ENCODE measurements at regions not wholly inside any gene's neighbourhood (a gene's known extent, or its start where the extent isn't known, plus 50 kb on each side); places are given as distances from the start of the nearest gene placed in this dataset.

DNA sequence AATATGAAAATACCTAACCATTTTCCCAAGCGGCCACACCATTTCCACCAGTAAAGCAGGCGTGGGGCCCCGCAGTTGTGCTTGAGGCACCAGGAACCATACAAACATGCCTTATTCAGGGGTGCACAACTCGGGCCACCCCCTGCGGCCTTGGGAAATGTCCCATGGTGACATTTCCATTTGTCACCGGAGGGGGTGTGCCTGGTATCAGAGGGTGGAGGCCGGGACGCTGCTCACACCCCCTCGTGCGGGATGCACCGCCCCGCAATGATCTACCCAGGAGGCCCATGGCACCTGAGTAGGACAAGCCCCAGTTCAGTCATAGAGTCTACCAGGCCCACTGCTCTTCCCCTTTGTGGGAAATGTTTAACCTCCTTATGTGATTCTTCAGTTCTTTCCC is 218.8 kb downstream of the TEX29 start:
- TF ChIP-seq, protein P1, sequence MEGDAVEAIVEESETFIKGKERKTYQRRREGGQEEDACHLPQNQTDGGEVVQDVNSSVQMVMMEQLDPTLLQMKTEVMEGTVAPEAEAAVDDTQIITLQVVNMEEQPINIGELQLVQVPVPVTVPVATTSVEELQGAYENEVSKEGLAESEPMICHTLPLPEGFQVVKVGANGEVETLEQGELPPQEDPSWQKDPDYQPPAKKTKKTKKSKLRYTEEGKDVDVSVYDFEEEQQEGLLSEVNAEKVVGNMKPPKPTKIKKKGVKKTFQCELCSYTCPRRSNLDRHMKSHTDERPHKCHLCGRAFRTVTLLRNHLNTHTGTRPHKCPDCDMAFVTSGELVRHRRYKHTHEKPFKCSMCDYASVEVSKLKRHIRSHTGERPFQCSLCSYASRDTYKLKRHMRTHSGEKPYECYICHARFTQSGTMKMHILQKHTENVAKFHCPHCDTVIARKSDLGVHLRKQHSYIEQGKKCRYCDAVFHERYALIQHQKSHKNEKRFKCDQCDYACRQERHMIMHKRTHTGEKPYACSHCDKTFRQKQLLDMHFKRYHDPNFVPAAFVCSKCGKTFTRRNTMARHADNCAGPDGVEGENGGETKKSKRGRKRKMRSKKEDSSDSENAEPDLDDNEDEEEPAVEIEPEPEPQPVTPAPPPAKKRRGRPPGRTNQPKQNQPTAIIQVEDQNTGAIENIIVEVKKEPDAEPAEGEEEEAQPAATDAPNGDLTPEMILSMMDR (conservative IDR thresholded peaks at IDR 0.05), result no peak
- no peak for TF ChIP-seq EZH2 (IDR thresholded peaks at IDR 0.05; ENCODE audit: low read depth)

Data from PC-9 (cell line).